ENCODE measurements at regions not wholly inside any gene's neighbourhood (a gene's known extent, or its start where the extent isn't known, plus 50 kb on each side); places are given as distances from the start of the nearest gene placed in this dataset.

GRCh38 chr5:58382131-58382534 lies 77.8 kb downstream of the PLK2 start:
- TF ChIP-seq CTCF (optimal IDR thresholded peaks at IDR 0.05 in 1 of 3, IDR thresholded peaks at IDR 0.05 in 1 of 3, conservative IDR thresholded peaks at IDR 0.05 in 1 of 3; ENCODE audit: extremely low read depth in 1 of 3, insufficient read depth in 2 of 3, low read length in 3 of 3) (no peak), EZH2 (IDR thresholded peaks at IDR 0.05; ENCODE audit: low read length) (no peak)
